ENCODE measurements at regions not wholly inside any gene's neighbourhood (a gene's known extent, or its start where the extent isn't known, plus 50 kb on each side); places are given as distances from the start of the nearest gene placed in this dataset.

DNA sequence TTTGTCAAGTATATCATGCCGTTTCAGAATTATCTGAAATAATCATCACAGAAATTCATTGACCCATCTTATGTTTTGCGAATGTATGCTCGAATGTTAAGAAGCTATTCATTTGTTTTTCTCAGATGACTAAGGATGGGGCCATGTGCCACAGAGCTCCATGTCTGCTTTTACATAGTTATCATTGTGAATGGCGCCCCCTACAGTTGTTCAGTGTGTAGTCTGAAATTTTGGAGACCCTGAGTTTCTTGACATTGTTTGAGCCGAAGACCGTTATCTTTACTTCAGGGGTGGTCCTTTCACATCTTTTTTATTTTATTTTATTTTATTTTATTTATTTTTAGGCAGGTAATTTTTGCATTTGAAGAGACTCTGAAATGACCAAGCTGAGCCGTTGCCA lies 972.0 kb upstream of the RBFOX1 start:
- DNase-seq (ENCODE audit: low spot score) = no peak
- TF ChIP-seq, protein P1, sequence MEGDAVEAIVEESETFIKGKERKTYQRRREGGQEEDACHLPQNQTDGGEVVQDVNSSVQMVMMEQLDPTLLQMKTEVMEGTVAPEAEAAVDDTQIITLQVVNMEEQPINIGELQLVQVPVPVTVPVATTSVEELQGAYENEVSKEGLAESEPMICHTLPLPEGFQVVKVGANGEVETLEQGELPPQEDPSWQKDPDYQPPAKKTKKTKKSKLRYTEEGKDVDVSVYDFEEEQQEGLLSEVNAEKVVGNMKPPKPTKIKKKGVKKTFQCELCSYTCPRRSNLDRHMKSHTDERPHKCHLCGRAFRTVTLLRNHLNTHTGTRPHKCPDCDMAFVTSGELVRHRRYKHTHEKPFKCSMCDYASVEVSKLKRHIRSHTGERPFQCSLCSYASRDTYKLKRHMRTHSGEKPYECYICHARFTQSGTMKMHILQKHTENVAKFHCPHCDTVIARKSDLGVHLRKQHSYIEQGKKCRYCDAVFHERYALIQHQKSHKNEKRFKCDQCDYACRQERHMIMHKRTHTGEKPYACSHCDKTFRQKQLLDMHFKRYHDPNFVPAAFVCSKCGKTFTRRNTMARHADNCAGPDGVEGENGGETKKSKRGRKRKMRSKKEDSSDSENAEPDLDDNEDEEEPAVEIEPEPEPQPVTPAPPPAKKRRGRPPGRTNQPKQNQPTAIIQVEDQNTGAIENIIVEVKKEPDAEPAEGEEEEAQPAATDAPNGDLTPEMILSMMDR (IDR thresholded peaks at IDR 0.05; ENCODE audit: extremely low read depth, missing control alignments) = no peak

DNA sequence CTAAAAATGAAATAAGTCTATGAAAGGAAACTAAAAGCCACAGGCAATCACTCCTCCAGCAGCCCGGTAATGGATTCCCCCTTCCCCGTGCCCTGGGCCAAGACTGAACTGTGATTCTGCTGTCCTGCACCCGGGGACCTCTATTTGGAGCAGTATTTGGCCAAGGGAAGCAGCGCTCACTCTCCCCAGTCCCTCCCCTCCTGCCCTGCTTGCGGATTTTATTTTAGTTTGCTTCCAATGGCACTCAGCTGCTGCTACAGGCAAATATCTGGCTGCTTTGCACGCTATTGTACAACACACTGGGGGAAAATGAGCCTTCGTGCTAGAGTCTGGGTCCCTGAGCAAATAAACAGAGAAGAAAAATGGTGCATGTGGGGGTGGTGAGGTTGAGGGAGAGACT lies 975.7 kb upstream of the RBFOX1 start:
- no peak for DNase-seq (ENCODE audit: low spot score)
- TF ChIP-seq, protein P1 (IDR thresholded peaks at IDR 0.05; ENCODE audit: extremely low read depth, missing control alignments) = no peak

DNA sequence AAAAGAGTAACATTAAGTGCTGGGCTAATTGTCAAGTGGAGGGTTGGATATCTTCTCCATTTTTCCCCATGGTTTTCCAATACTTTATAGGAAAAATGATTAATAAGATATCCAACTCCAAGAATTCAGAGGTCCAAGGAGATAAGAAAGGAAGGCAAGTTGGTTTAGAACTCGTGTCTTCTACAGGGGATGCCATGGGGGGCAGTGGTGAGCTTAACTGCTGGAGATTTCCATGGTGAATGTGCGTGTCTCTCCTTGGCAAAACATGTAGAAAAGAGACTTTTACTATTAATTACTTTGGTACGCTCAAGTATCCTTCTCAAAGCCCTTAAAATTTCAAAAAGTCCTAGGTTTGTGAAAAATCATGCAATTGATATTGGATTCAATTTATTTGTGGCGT lies 982.9 kb upstream of the RBFOX1 start:
- TF ChIP-seq, protein P1 (IDR thresholded peaks at IDR 0.05; ENCODE audit: extremely low read depth, missing control alignments) = no peak
- no peak for DNase-seq (ENCODE audit: low spot score)

DNA sequence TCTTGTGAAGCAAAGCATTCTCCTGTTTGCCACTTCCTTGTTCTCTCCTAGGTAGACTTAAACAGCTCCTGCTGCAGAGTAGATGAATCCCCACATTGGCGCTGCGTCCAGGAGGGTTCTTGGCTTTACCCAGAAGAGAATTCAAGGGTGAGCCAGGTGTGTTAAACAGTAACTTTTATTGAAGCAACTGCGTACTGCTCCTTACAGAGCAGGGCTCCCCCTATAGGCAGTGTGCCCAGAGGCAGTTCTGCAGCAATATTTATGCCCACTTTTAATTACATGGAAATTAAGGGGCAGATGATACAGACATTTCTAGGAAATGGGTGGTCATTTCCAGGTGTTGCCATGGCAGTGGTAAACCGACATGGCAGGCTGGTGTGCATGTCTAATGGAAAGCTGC lies 987.6 kb upstream of the RBFOX1 start:
- no peak for DNase-seq (ENCODE audit: low spot score)
- TF ChIP-seq, protein P1 (IDR thresholded peaks at IDR 0.05; ENCODE audit: extremely low read depth, missing control alignments) = no peak

DNA sequence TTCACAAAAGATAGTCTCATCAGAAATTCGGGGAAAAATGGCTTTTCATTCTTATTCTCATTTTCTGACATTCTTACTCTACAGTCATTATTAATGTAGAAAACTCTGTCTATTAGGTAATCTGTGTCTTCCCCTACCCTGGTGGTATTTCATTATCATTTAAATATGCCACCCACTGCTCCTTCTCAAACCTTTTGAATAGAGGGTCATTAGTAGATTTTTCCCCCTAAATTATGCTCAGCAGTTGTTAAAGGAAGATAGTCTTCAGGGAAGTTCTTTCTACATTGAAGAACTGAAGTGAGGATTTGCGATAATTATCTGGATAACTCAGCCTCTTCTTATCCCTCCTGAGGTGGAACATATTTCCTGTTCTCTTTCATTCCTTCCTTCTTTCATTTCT lies 989.5 kb upstream of the RBFOX1 start:
- TF ChIP-seq, protein P1 (IDR thresholded peaks at IDR 0.05; ENCODE audit: extremely low read depth, missing control alignments) = no peak
- no peak for DNase-seq (ENCODE audit: low spot score)

DNA sequence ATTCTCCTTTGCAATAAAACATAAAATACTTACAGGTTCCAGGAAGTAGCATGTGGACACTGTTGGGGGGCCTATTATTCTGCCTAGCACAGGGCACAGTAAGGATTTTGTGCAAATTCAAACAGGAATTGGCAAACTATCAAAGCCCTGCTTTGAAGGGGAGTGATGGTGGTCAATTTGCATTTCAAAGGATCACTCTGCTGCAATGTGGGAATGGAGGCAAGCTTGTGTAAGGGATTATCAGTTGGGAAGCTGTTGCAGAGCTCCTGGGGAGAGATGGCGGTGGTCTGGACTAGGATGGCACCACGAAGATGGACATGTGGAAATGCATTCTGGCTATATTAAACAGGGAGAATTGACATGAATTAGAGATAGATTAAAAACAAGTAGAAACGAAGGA lies 990.7 kb upstream of the RBFOX1 start:
- TF ChIP-seq, protein P1 (IDR thresholded peaks at IDR 0.05; ENCODE audit: extremely low read depth, missing control alignments) = no peak
- no peak for DNase-seq (ENCODE audit: low spot score)

DNA sequence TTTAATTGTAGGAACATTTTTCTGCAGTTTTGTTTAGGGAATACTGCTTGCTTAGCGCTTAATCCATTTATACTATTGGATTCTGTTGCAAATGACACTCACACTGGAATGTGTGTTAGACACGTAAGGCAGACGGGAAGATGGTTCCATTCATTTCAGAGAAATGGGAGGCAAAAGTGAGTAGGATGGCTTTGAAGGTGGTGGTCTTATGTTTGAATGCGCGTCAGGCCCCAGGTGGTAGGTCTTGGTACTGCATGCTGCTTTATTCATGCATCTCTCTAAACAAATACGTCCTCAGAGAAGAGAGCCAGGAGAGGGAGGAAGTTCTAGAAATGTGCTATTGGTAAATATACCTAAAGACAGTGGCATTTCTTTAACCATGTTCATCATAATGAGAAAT lies 997.6 kb upstream of the RBFOX1 start:
- TF ChIP-seq, protein P1 (IDR thresholded peaks at IDR 0.05; ENCODE audit: extremely low read depth, missing control alignments) = peak; percentile 16
- DNase-seq (ENCODE audit: low spot score) = no peak

All from GM20000 (cell line).